Adrenal gland (tissue), 9 donors: ENCODE measurements at regions not wholly inside any gene's neighbourhood (a gene's known extent, or its start where the extent isn't known, plus 50 kb on each side); places are given as distances from the start of the nearest gene placed in this dataset.
"Not testable (repeated sequence)": the region's sequence is repeated elsewhere in the genome, so short reads cannot be mapped to it uniquely, and the experiment has no call there.

ENCODE experiments used
- DNase-seq, 7 donors: peaks; one replicate each; pipeline ENCODE4 v3.0.0-alpha.2; 2019 to 2020
- H3K27ac ChIP-seq, 5 donors: fragments of 200-600 bp; sonication (generic) in 4 of 5; 1 replicate in 3 of 5; 2 replicates in 2 of 5; pipeline versions ENCODE4 v1.5.1 to v1.8.0; 2016 to 2020; ENCODE audit warnings: mild to moderate bottlenecking in 1 of 5
- H3K27me3 ChIP-seq: fragments of 200-600 bp; 2 replicates; pipeline ENCODE4 v1.8.0; 2021
- H3K36me3 ChIP-seq, 2 donors: fragments of 200-600 bp; replicated peaks in 1 of 2; 1 replicate in 1 of 2; 2 replicates in 1 of 2; pipeline versions ENCODE4 v1.5.1 to v1.8.0; 2018 to 2022
- H3K4me1 ChIP-seq, 2 donors: fragments of 200-600 bp; replicated peaks in 1 of 2; 1 replicate in 1 of 2; 2 replicates in 1 of 2; pipeline versions ENCODE4 v1.5.1 to v1.8.0; 2018 to 2021
- H3K4me3 ChIP-seq, 4 donors: fragments of 200-600 bp; sonication (generic) in 3 of 4; one replicate each; pipeline ENCODE4 v1.5.1; 2016 to 2018
- H3K9me3 ChIP-seq, 3 donors: fragments of 200-600 bp; sonication (generic) in 1 of 3; replicated peaks in 1 of 3; 1 replicate in 2 of 3; 2 replicates in 1 of 3; pipeline versions ENCODE4 v1.5.1 to v1.8.0; 2016 to 2021
- POLR2A ChIP-seq, 2 donors: fragments of 450-650 bp; IDR thresholded peaks; one replicate each; pipeline ENCODE4 v1.6.1; 2017; ENCODE audit warnings: antibody characterized with exemption in 2 of 2, mild to moderate bottlenecking in 2 of 2, moderate library complexity in 1 of 2
- WGBS, 4 donors: extraction: QIAGEN DNeasy Blood & Tissue Kit in 2 of 4; methylation state at CpG; one replicate each; pipeline versions ENCODE4 v1.1.5 to v1.1.7; 2013 to 2017; 5-methylcytosine and 5-hydroxymethylcytosine counted together
- intact Hi-C, 2 donors: fragments of 100-400 bp; cut with DNase I; formaldehyde crosslinking; loops; one replicate each; pipeline versions ENCODE4 v1.14.1 to v1.15.0; 2022 to 2023
- TF ChIP-seq, protein P1 (sequence below), 6 experiments: fragments of 450-650 bp in 4 of 6; fragments of 200-600 bp in 2 of 6; sonication (generic) in 1 of 6; IDR thresholded peaks; 1 replicate in 5 of 6; 2 replicates in 1 of 6; pipeline versions ENCODE4 v1.5.1 to v1.8.0; 2016 to 2021; ENCODE audit warnings: antibody characterized with exemption in 6 of 6, mild to moderate bottlenecking in 2 of 6, moderate library complexity in 1 of 6
- donor health status: healthy with polysubstance abuse.
- donor health status: Bipolar disorder and iron deficiency.
- donor health status: DM: yes; HTN: yes; CAD: no.
- donor health status: DM: no; HTN: no; CAD: no.
- donor health status: DM: no; HTN: no; CAD: no.

DNA sequence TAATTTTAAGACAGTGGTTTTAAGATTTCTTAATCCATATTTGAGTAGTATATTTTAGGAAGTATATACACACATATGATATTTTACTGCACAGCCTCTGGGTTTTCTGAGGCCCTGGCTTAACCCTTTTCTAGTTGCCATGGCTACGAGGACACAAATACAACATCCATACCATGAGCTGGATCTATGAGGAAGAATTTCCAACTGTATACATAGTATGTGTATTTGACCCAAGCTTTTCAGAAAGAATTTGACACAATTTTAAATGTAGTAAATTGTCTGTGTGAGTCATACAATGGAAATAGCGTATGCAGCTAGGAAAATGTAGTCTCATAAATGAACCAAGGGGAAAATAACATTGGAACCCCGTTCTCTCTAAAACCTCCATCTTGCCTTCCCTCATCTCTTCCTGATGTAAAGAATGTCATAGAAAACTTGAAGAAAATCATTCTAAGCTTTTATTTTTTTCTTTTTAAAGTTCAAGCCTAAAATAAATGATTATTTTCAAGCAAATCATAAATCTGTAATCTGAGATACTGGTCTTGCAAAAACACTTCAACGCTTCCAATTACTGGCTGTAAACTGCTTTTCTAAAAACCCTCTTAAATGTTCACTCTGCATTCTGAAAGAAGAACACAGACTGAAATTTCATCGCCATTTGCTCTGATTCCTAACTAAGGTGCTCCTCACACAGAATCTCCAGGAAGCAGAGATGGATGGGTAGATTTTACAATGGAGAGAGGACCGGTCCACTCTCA lies 172.4 kb downstream of the LACC1 start:
- H3K36me3 ChIP-seq, result no peaks in the 10 kb centered on the region
- peaks cover 5% of the 10 kb centered on the region for H3K27me3 ChIP-seq
- no peak overlapping the region for H3K27ac ChIP-seq
- DNase-seq, result no peak
- H3K9me3 ChIP-seq, result no peaks in the 10 kb centered on the region
- TF ChIP-seq POLR2A (IDR thresholded peaks at IDR 0.05), result no peak
- TF ChIP-seq, protein P1, sequence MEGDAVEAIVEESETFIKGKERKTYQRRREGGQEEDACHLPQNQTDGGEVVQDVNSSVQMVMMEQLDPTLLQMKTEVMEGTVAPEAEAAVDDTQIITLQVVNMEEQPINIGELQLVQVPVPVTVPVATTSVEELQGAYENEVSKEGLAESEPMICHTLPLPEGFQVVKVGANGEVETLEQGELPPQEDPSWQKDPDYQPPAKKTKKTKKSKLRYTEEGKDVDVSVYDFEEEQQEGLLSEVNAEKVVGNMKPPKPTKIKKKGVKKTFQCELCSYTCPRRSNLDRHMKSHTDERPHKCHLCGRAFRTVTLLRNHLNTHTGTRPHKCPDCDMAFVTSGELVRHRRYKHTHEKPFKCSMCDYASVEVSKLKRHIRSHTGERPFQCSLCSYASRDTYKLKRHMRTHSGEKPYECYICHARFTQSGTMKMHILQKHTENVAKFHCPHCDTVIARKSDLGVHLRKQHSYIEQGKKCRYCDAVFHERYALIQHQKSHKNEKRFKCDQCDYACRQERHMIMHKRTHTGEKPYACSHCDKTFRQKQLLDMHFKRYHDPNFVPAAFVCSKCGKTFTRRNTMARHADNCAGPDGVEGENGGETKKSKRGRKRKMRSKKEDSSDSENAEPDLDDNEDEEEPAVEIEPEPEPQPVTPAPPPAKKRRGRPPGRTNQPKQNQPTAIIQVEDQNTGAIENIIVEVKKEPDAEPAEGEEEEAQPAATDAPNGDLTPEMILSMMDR (IDR thresholded peaks at IDR 0.05), result no peak
- no peaks in the 10 kb centered on the region for H3K4me1 ChIP-seq
- 84 to 91% (median 88%) methylated on average over 6 of the region's 6 CpGs for WGBS, 4 donors
- no peak overlapping the region for H3K4me3 ChIP-seq
- intact Hi-C loops, result loop anchor here in 1 of 2 donors (10.0 kb wide), 1 partner anchor 383 kb away; no protein-coding TSS in a partner anchor

DNA sequence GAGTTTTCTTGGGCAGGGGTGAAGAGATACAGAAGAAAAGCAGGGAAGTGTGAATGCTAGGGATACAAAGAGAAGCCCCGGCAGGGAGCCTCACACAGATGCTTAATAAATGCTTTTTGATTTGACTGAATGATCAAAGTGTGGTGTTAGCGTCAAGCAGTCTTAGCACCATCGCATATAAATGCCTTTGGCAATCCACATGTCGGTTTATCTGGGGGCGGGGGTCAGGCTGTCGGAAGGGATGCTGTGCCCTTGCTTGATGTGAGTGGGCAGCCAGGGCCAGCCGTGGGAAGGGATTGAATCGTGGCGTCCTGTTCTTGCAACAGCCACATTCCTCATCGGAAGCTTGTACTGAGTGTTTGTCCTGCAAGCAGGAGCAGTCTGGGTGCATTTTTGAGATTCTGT lies 173.1 kb downstream of the LACC1 start:
- 59 to 69% (median 63%) methylated on average over 10 of the region's 10 CpGs for WGBS, 4 donors
- no peaks in the 10 kb centered on the region for H3K9me3 ChIP-seq
- TF ChIP-seq, protein P1 (IDR thresholded peaks at IDR 0.05), result no peak
- TF ChIP-seq POLR2A (IDR thresholded peaks at IDR 0.05), result no peak
- peak overlapping the region in 1 of 5 donors; percentile 47 for H3K27ac ChIP-seq
- no peaks in the 10 kb centered on the region for H3K4me1 ChIP-seq
- DNase-seq, result peak in 4 of 7 donors; percentile 4 to 57 (median 10)
- H3K36me3 ChIP-seq, result no peaks in the 10 kb centered on the region
- intact Hi-C loops, result loop anchor here in 1 of 2 donors (10.0 kb wide), 1 partner anchor 382 kb away; no protein-coding TSS in a partner anchor
- H3K4me3 ChIP-seq, result no peak overlapping the region
- peaks cover 5% of the 10 kb centered on the region for H3K27me3 ChIP-seq

DNA sequence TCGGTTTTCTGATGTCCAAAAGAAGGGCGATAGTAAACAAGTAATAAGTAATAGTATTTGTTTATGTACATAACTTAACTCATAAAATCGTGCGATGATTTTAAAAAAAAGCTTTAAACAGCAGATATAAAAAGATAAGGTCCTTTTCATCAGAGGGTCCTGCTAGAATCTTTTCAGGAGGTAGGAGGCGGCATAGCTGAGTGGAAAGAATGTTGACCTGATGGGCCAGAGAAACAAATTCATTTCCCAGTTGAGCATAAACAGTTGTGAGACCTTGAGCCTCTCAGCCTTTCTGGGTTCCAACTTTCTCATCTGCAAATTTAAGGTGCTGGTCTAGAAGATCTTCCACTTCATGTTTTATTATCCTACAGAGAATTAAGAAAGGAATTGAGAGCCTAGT lies 173.5 kb downstream of the LACC1 start:
- Histone ChIP-seq H3K4me3 (no peak overlapping the region), H3K27ac (peak overlapping the region in 1 of 5 donors; percentile 16), H3K36me3 (no peaks in the 10 kb centered on the region), H3K9me3 (no peaks in the 10 kb centered on the region), H3K27me3 (peaks cover 5% of the 10 kb centered on the region), H3K4me1 (no peaks in the 10 kb centered on the region)
- TF ChIP-seq, protein P1 (IDR thresholded peaks at IDR 0.05), result no peak
- TF ChIP-seq POLR2A (IDR thresholded peaks at IDR 0.05), result no peak
- intact Hi-C loops, result loop anchor here in 1 of 2 donors (10.0 kb wide), 1 partner anchor 382 kb away; no protein-coding TSS in a partner anchor
- 63 to 78% (median 67%) methylated on average over 5 of the region's 5 CpGs for WGBS, 4 donors
- DNase-seq, result no peak

DNA sequence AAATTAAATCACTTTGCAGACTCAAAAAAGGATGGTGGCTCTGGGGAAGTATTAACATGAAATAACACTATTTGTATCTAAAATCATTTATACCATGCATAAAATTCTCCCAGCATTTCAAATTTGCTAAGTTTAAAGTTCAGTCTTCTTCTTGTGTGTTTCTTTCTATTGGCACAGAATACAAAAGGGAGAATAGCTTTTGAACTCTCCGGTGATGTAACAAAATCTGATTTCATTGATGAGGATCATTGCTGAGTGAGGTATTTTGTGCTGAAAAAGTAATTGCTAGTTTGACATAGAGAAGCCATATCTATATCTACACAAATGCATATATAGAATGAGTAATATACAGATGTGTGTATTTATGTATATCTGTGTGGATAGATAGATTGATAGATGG lies 174.8 kb downstream of the LACC1 start:
- intact Hi-C loops, result loop anchor here in 1 of 2 donors (10.0 kb wide), 1 partner anchor 380 kb away; no protein-coding TSS in a partner anchor
- Histone ChIP-seq H3K4me3 (no peak overlapping the region), H3K36me3 (no peaks in the 10 kb centered on the region), H3K27me3 (peaks cover 5% of the 10 kb centered on the region), H3K9me3 (no peaks in the 10 kb centered on the region), H3K27ac (no peak overlapping the region), H3K4me1 (no peaks in the 10 kb centered on the region)
- DNase-seq, result no peak
- WGBS, 4 donors, result 96 to 100% (median 98%) methylated on average over 1 of the region's 1 CpG
- TF ChIP-seq POLR2A (IDR thresholded peaks at IDR 0.05), result no peak
- TF ChIP-seq, protein P1 (IDR thresholded peaks at IDR 0.05), result no peak

DNA sequence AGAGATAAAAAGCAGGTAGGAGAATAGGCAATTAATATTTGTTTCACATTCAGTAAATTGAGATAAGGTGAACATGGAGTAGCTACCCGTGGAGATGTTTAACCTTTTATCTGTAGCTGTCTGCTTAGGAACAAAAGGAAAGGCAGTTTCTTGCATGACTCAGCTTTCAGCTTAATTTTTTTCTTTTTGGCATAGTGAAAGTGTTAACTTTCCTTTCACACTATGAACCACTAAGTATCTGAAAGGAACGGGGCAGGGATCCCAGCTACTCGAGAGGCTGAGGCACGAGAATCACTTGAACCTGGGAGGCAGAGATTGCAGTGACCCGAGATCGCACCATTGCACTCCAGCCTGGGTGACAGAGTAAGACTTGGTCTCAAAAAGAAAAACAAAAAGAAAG lies 176.0 kb downstream of the LACC1 start:
- H3K27me3 ChIP-seq, H3K4me1 ChIP-seq, H3K27ac ChIP-seq, DNase-seq, H3K9me3 ChIP-seq, H3K4me3 ChIP-seq, H3K36me3 ChIP-seq: not testable (repeated sequence)
- WGBS, 4 donors, result 54 to 62% (median 60%) methylated on average over 6 of the region's 6 CpGs
- intact Hi-C loops, result loop anchor here in 1 of 2 donors (10.0 kb wide), 1 partner anchor 379 kb away; no protein-coding TSS in a partner anchor
